ENCODE measurements at regions not wholly inside any gene's neighbourhood (a gene's known extent, or its start where the extent isn't known, plus 50 kb on each side); places are given as distances from the start of the nearest gene placed in this dataset.

DNA sequence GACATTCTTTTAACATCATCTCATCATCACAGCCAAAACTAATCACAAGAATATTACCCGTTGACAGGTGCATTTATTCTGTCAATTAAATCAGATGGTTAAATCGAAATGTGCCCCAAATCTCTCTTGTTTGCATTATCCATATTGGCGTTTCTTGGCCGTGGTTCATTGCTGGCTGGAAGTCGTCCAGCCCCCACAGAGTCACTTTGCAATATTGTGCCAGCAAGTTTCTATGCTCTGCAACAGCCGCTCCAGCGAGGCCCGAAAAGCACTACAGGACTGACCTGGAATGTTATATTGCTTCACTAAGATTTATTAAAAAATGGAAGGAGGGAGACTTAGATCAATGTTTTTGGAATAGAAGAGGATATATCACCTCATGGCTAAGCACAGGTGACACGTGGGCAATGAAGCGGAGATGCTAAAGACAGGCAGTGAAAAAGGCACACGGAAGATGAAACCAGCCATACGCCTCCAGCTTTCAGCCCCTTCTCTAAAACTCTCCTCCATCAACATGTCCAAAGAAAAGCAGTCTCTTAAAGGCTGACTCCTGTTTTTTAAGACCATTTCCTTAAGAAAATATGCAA, 176.8 kb upstream of the VRK2 start:
- Mint-ChIP-seq H3K36me3 (ENCODE audit: low read depth, unreplicated experiment) (no peaks in the 10 kb centered on the region), H3K9me3 (ENCODE audit: unreplicated experiment) (no peaks in the 10 kb centered on the region), H3K27ac (ENCODE audit: unreplicated experiment) (no peak overlapping the region), H3K4me1 (ENCODE audit: unreplicated experiment) (no peaks in the 10 kb centered on the region), H3K27me3 (ENCODE audit: unreplicated experiment) (no peaks in the 10 kb centered on the region), H3K4me3 (ENCODE audit: unreplicated experiment) (no peak overlapping the region)
- TF ChIP-seq, protein P1, sequence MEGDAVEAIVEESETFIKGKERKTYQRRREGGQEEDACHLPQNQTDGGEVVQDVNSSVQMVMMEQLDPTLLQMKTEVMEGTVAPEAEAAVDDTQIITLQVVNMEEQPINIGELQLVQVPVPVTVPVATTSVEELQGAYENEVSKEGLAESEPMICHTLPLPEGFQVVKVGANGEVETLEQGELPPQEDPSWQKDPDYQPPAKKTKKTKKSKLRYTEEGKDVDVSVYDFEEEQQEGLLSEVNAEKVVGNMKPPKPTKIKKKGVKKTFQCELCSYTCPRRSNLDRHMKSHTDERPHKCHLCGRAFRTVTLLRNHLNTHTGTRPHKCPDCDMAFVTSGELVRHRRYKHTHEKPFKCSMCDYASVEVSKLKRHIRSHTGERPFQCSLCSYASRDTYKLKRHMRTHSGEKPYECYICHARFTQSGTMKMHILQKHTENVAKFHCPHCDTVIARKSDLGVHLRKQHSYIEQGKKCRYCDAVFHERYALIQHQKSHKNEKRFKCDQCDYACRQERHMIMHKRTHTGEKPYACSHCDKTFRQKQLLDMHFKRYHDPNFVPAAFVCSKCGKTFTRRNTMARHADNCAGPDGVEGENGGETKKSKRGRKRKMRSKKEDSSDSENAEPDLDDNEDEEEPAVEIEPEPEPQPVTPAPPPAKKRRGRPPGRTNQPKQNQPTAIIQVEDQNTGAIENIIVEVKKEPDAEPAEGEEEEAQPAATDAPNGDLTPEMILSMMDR (IDR thresholded peaks at IDR 0.05; ENCODE audit: unreplicated experiment) = no peak
- no peak for DNase-seq (ENCODE audit: low spot score)

DNA sequence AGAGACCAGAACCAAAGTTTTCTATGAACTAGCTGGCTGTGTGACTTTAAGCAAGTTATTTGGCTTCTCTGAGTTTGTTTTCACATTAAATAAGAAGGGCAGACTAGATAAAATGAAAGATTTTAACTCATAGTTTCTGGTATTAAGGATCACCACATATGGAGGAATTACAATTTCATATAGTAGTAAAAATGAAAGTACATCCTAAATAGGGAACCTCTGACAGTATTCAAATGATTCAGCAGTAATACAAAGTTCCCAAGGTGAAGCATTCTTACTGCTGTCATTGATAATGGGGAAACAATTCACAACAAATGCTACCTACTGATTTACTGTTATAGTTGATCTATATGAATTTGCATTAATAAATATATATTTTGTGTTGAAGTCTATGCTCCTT, 170.3 kb upstream of the VRK2 start:
- Mint-ChIP-seq H3K4me1 (ENCODE audit: unreplicated experiment) (no peaks in the 10 kb centered on the region), H3K4me3 (ENCODE audit: unreplicated experiment) (no peak overlapping the region), H3K27ac (ENCODE audit: unreplicated experiment) (no peak overlapping the region), H3K9me3 (ENCODE audit: unreplicated experiment) (no peaks in the 10 kb centered on the region), H3K36me3 (ENCODE audit: low read depth, unreplicated experiment) (no peaks in the 10 kb centered on the region), H3K27me3 (ENCODE audit: unreplicated experiment) (no peaks in the 10 kb centered on the region)
- no peak for DNase-seq (ENCODE audit: low spot score)
- TF ChIP-seq, protein P1 (IDR thresholded peaks at IDR 0.05; ENCODE audit: unreplicated experiment) = no peak

DNA sequence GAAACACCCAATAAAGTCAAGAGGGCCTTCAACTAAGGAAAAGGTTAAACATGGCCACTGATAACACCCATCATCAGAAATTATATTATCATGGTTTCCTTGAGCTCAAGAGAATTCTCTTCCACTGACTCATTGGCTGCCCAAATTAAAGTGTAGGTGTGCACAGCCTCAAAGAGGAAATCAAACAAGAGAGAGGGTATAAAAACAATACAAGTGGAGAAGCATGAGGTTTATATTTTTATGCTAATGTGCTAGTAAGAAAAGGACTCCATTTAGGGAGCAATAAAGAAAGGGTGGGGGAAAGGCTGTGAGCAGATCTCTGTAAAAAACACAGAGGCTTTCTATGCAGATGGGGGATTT, 168.8 kb upstream of the VRK2 start:
- H3K36me3 Mint-ChIP-seq (ENCODE audit: low read depth, unreplicated experiment) = no peaks in the 10 kb centered on the region
- no peak overlapping the region for H3K4me3 Mint-ChIP-seq (ENCODE audit: unreplicated experiment)
- TF ChIP-seq, protein P1 (IDR thresholded peaks at IDR 0.05; ENCODE audit: unreplicated experiment) = no peak
- H3K4me1 Mint-ChIP-seq (ENCODE audit: unreplicated experiment) = no peaks in the 10 kb centered on the region
- H3K9me3 Mint-ChIP-seq (ENCODE audit: unreplicated experiment) = no peaks in the 10 kb centered on the region
- no peak for DNase-seq (ENCODE audit: low spot score)
- H3K27me3 Mint-ChIP-seq (ENCODE audit: unreplicated experiment) = no peaks in the 10 kb centered on the region
- H3K27ac Mint-ChIP-seq (ENCODE audit: unreplicated experiment) = no peak overlapping the region

DNA sequence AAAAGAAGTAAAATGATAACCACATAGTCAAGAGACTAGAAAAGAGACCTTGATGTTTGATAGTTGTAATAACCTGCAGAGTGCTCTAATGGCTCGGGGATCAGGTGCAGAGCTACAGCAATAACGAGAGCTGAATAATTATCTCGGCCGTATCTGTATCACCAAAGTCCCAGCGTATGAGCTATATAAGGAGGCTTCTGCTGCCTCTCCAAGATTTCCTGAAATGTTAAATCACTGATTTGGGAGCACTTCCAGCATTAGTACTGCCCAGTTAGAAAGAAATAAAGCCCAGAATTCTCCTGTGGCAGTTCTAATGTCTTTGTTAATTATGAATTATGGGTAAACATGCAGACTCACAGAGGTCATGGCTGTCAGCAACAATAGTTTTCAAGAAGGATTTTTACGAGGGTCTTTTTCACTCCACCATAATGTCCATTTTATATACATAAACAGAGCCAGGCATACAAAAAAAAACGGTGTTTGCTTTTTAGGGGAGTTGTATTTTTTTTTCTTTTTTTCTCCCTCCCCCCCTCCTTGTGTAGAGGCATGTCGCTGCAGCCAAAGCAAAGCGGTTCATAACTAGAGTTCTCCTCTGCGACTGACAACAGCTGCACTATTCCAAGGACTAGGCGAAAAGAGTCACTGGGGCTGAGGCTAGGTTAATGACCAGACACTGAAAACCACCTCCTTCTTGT, 168.3 kb upstream of the VRK2 start:
- DNase-seq (ENCODE audit: low spot score) = no peak
- TF ChIP-seq, protein P1 (IDR thresholded peaks at IDR 0.05; ENCODE audit: unreplicated experiment) = no peak
- Mint-ChIP-seq H3K4me3 (ENCODE audit: unreplicated experiment) (no peak overlapping the region), H3K9me3 (ENCODE audit: unreplicated experiment) (no peaks in the 10 kb centered on the region), H3K4me1 (ENCODE audit: unreplicated experiment) (no peaks in the 10 kb centered on the region), H3K27ac (ENCODE audit: unreplicated experiment) (no peak overlapping the region), H3K27me3 (ENCODE audit: unreplicated experiment) (no peaks in the 10 kb centered on the region), H3K36me3 (ENCODE audit: low read depth, unreplicated experiment) (no peaks in the 10 kb centered on the region)

DNA sequence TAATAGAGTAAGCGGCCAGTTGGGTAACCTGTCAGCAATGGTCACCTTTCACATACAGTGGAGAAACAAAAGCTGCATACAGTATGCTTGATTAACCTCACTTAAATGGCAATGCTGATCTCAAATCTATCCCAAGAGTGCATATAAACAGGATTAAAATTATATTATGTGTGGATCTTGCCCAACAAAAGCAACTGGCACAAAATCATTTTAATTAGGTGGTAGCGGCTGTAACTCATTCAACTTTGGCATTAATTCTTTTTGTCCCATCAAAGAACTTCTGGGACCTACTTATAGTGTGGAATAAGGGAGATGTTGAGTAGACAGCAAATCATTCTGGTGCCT, 167.8 kb upstream of the VRK2 start:
- H3K27ac Mint-ChIP-seq (ENCODE audit: unreplicated experiment) = no peak overlapping the region
- no peaks in the 10 kb centered on the region for H3K9me3 Mint-ChIP-seq (ENCODE audit: unreplicated experiment)
- no peaks in the 10 kb centered on the region for H3K27me3 Mint-ChIP-seq (ENCODE audit: unreplicated experiment)
- H3K4me3 Mint-ChIP-seq (ENCODE audit: unreplicated experiment) = no peak overlapping the region
- no peak for DNase-seq (ENCODE audit: low spot score)
- TF ChIP-seq, protein P1 (IDR thresholded peaks at IDR 0.05; ENCODE audit: unreplicated experiment) = no peak
- H3K4me1 Mint-ChIP-seq (ENCODE audit: unreplicated experiment) = no peaks in the 10 kb centered on the region
- H3K36me3 Mint-ChIP-seq (ENCODE audit: low read depth, unreplicated experiment) = no peaks in the 10 kb centered on the region
